ENCODE measurements at regions not wholly inside any gene's neighbourhood (a gene's known extent, or its start where the extent isn't known, plus 50 kb on each side); places are given as distances from the start of the nearest gene placed in this dataset.
"Not testable (repeated sequence)": the region's sequence is repeated elsewhere in the genome, so short reads cannot be mapped to it uniquely, and the experiment has no call there.

DNA sequence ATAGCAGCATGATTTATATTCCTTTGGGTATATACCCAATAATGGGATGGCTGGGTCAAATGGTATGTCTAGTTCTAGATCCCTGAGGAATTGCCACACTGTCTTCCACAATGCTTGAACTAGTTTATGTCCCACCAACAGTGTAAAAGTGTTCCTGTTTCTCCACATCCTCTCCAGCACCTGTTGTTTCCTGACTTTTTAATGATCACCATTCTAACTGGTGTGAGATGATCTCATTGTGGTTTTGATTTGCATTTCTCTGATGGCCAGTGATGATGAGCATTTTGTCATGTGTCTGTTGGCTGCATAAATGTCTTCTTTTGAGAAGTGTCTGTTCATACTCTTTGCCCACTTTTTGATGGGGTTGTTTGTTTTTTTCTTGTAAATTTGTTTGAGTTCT lies 54.0 kb upstream of the GPR89A start:
- not testable (repeated sequence) for DNase-seq (ENCODE audit: low read depth)

- no peak for DNase-seq (ENCODE audit: low read depth)
These were observed 62.7 kb upstream of the GPR89A start for GRCh38 chr1:145545055-145545454.

DNA sequence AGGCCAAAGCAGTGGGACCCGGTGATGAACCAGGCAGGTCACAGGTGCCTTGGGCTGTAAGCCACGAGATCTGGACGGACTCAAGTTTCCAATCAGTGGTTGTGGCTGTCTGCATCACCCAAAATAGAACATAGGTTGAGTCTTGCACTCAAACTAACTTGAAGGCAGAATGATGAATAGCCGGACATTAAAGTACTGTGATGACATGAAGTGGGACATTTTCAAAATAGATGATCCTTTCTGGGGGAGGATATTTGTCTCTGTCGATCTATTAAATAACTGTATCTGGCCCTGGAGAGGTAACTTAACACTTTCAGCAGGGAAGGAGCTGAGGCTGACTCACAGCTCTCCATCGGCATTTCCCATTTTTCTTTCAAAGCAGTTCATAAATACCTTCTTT lies 66.1 kb upstream of the GPR89A start:
- not testable (repeated sequence) for DNase-seq (ENCODE audit: low read depth)

GRCh38 chr1:145541246-145541645 lies 66.5 kb upstream of the GPR89A start:
- DNase-seq (ENCODE audit: low read depth) = peak; percentile 54

GRCh38 chr1:145538118-145538882 lies 69.5 kb upstream of the GPR89A start:
- peak; percentile 22 for DNase-seq (ENCODE audit: low read depth)

DNA sequence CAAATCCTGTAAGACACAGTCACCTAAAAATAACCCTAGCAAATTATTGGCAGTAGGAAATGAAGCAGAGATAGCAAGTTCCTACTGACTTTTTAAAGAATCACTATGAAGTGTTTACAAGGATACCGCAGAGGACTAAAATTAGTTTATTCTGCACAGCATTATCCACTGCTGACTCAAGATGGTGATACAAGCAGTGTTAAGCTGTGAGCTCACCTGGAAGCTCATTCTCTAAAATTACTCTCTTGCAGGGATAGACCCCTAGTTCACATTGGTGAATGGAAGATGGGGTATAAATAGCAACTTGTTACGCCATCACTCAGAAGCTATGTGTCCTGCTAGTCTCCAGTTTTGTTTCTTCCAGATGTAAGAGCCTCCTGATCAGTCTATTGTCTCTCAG lies 70.8 kb upstream of the GPR89A start:
- not testable (repeated sequence) for DNase-seq (ENCODE audit: low read depth)

- DNase-seq (ENCODE audit: low read depth) = peak; percentile 37
These were observed 72.3 kb upstream of the GPR89A start for GRCh38 chr1:145535461-145535860.

DNA sequence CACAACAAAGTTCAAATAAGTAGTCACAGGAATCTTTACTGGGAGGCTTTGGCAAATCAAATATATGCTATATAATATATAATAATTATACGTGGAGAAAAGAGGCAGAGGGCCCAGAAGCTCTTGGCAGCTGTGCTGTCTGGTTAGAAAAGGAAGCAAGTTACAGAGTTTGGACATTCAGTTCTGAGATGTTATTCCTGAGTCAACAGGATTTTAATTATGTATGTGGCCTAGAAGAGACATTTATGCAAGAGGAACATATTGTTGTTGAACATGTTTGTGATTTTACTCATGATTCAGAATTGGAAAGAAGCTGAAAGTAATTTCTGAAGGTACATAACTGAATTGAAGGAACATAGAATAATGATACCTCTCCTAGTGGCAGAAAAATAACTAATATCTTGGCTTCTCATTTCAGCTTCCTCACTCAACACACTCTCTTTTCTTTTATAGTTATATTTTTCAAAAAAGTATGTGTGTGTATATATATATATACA lies 79.7 kb upstream of the GPR89A start:
- DNase-seq (ENCODE audit: low read depth) = not testable (repeated sequence)

DNA sequence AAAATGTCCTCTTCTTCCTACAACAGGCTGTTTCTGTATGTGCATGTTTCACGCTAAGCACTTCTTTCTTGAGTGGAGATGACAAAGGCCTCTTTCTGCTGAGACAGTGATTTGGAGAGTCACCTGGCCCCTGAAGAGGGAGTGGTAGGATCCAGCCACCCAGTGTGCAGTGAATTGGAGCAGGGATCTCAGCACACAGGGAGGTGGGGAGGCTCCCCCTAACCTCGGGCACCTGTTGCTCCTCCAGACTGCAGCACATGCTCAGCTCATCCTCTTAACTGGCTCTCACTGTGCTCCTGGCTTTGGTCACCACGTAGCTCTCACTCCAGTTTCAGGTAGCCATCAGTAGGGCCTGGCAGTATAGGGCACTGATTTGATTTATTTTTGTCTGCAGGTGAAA lies 87.6 kb upstream of the GPR89A start:
- not testable (repeated sequence) for DNase-seq (ENCODE audit: low read depth)

- DNase-seq (ENCODE audit: low read depth) = not testable (repeated sequence)
These were observed 88.5 kb upstream of the GPR89A start for GRCh38 chr1:145519302-145519701.

DNA sequence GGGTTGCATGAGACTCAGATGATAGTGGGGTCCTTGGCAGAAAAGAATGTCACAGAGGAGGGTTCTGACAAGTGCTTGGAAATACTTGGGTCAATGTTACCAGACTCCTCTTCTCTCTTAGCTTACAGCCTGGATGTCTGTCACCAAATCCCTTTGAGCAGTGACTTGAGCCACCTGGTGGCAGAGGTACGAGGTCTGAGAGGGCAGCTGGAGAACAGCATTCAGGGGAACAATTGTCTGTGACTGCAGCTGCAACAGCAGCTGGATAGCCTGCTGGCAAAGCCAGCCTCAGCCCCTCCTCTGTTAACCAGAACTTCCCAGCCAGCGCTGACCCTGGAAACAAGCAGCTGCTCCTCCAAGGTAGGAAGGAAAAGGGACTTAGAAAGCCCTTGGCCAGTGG lies 87.6 kb upstream of the NBPF20 start:
- DNase-seq (ENCODE audit: low read depth) = not testable (repeated sequence)

GRCh38 chr1:145508053-145508452 lies 82.7 kb upstream of the NBPF20 start:
- DNase-seq (ENCODE audit: low read depth) = not testable (repeated sequence)

- DNase-seq (ENCODE audit: low read depth) = not testable (repeated sequence)
These were observed 80.6 kb upstream of the NBPF20 start for GRCh38 chr1:145505663-145506647.

DNA sequence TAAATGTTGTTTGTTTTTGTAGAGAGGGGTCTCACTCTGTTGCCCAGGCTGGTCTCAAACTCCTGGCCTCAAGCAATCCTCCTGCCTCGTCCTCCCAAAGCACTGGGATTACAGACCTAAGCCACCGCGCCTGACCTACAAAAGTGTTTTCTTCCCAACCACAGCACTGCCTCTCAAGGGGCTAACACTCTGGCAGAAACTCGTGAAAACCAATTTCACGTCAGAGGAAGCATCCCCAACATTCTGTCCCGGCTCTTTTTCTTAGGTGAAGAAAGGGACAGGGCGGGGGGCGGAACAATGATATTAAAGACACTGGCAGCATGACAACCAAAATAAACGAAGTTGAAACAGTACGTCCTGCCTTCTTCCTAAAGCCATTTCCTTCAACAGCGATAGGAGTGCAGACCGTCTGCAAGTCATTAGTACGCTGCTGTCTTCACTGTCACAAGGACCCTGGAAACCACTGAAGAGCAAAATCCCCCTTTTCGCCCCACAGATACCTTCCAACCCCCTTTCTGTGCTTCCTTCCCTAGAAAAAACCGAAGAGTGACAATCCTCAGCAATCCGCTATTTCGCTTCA lies 79.5 kb upstream of the NBPF20 start:
- not testable (repeated sequence) for DNase-seq (ENCODE audit: low read depth)

GRCh38 chr1:145504310-145504709 lies 78.9 kb upstream of the NBPF20 start:
- not testable (repeated sequence) for DNase-seq (ENCODE audit: low read depth)

GRCh38 chr1:145500251-145500650 lies 74.8 kb upstream of the NBPF20 start:
- not testable (repeated sequence) for DNase-seq (ENCODE audit: low read depth)

DNA sequence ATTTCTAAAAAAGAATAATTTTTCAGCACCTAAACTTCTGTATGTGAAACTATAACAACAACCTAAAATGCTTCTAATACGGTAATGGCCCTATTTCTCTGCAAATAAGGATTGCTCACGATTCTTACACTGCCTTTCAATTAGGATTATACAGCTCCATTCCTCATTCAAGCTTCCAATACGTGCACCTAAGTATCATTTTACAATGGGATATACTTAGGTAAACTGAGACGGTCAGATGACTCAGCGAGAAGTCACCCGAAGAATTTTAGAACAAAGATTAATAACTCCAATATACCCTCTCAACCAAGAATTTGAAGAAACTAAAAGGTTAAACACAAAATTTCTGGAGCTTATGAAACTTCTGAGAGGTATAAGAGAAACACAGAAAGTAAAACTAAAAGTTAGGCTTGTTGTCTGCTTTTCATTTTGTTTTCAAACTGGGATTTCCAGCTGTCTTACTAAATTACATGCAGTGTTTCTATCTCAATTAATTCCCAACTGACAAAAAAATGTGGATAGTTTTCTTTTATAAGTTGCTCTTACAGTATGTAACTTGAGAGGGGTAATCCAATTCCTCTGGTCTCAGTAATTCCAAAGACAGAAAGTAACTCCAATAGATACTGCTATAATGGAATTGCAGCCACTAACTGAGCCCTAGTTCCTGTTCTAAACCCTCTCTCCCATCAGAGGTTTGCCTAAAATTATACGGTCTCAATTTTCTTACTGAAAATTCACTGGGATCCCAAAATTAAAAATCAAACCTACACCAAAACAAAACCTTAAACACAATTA lies 69.9 kb upstream of the NBPF20 start:
- not testable (repeated sequence) for DNase-seq (ENCODE audit: low read depth)

- DNase-seq (ENCODE audit: low read depth) = not testable (repeated sequence)
These were observed 63.0 kb upstream of the NBPF20 start for GRCh38 chr1:145488193-145488933.

DNA sequence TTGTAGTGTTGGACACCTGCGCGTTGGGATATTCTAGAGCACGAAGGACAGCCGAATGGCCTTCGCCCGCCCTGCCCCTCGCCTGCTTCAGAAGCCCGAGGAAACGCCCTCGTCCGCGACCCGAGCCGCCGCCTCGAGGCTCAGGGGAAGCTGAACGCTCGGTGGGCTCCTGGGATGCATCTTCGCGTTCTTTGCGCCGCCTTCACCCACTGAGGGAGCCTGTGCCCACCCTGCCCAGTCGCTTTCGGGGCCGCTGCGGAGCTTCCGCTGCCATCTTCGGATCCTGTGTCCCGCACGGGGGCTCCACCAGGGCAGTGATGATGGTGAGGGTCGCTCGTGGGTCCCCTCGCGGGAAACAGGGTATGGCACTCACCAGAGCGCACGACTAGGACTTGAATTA lies 61.8 kb upstream of the NBPF20 start:
- not testable (repeated sequence) for DNase-seq (ENCODE audit: low read depth)

- DNase-seq (ENCODE audit: low read depth) = not testable (repeated sequence)
These were observed 58.9 kb upstream of the NBPF20 start for GRCh38 chr1:145484257-145484656.

Data from GM04503 (cell line).